ENCODE measurements at regions not wholly inside any gene's neighbourhood (a gene's known extent, or its start where the extent isn't known, plus 50 kb on each side); places are given as distances from the start of the nearest gene placed in this dataset.

- Histone ChIP-seq H3K36me3 (ENCODE audit: control insufficient read depth in 2 of 2, insufficient read depth in 2 of 2, low read length in 1 of 2) (peaks cover 12 to 39% of the 10 kb centered on the region in 2 donors), H3K4me1 (ENCODE audit: control insufficient read depth in 2 of 2, insufficient read depth in 2 of 2, low read length in 2 of 2) (peaks cover 13 to 35% of the 10 kb centered on the region in 2 donors), H3K9me3 (ENCODE audit: control insufficient read depth in 2 of 2, insufficient read depth in 1 of 2, low read length in 1 of 2) (peaks cover 0 to 3% of the 10 kb centered on the region in 2 donors), H3K27me3 (ENCODE audit: control insufficient read depth in 2 of 2, insufficient read depth in 1 of 2, low read length in 1 of 2) (no peaks in the 10 kb centered on the region), H3K27ac (ENCODE audit: low read depth in 1 of 2, low read length in 1 of 2) (peak overlapping the region in 1 of 2 donors; percentile 97), H3K4me3 (ENCODE audit: low read length in 2 of 2) (peak overlapping the region; percentile 71 to 84)
- no peak for DNase-seq (ENCODE audit: low read depth in 6 of 9, low spot score in 9 of 9)
- 98% methylated on average over 1 of the region's 1 CpG for WGBS
Observed at GRCh38 chr6:26193467-26194328, 106.5 kb downstream of the HFE start.

- Histone ChIP-seq H3K4me3 (ENCODE audit: low read length in 2 of 2) (peak overlapping the region; percentile 71 to 84), H3K27ac (ENCODE audit: low read depth in 1 of 2, low read length in 1 of 2) (peak overlapping the region in 1 of 2 donors; percentile 97), H3K9me3 (ENCODE audit: control insufficient read depth in 2 of 2, insufficient read depth in 1 of 2, low read length in 1 of 2) (no peaks in the 10 kb centered on the region), H3K27me3 (ENCODE audit: control insufficient read depth in 2 of 2, insufficient read depth in 1 of 2, low read length in 1 of 2) (no peaks in the 10 kb centered on the region), H3K36me3 (ENCODE audit: control insufficient read depth in 2 of 2, insufficient read depth in 2 of 2, low read length in 1 of 2) (peaks cover 12 to 39% of the 10 kb centered on the region in 2 donors), H3K4me1 (ENCODE audit: control insufficient read depth in 2 of 2, insufficient read depth in 2 of 2, low read length in 2 of 2) (peaks cover 9 to 29% of the 10 kb centered on the region in 2 donors)
- 89% methylated on average over 3 of the region's 3 CpGs for WGBS
- peak in 1 of 9 donors; percentile 39 for DNase-seq (ENCODE audit: low read depth in 6 of 9, low spot score in 9 of 9)
Observed at GRCh38 chr6:26194329-26194701, 107.1 kb downstream of the HFE start.

GRCh38 chr6:26194816-26195375, 107.7 kb downstream of the HFE start:
- H3K36me3 ChIP-seq (ENCODE audit: control insufficient read depth in 2 of 2, insufficient read depth in 2 of 2, low read length in 1 of 2) = peaks cover 12 to 39% of the 10 kb centered on the region in 2 donors
- no peak for DNase-seq (ENCODE audit: low read depth in 6 of 9, low spot score in 9 of 9)
- H3K4me1 ChIP-seq (ENCODE audit: control insufficient read depth in 2 of 2, insufficient read depth in 2 of 2, low read length in 2 of 2) = peaks cover 3 to 26% of the 10 kb centered on the region in 2 donors
- no peaks in the 10 kb centered on the region for H3K9me3 ChIP-seq (ENCODE audit: control insufficient read depth in 2 of 2, insufficient read depth in 1 of 2, low read length in 1 of 2)
- no peaks in the 10 kb centered on the region for H3K27me3 ChIP-seq (ENCODE audit: control insufficient read depth in 2 of 2, insufficient read depth in 1 of 2, low read length in 1 of 2)
- H3K4me3 ChIP-seq (ENCODE audit: low read length in 2 of 2) = peak overlapping the region; percentile 71 to 84
- peak overlapping the region; percentile 97 to 100 for H3K27ac ChIP-seq (ENCODE audit: low read depth in 1 of 2, low read length in 1 of 2)
- 36% methylated on average over 8 of the region's 8 CpGs for WGBS

GRCh38 chr6:26195376-26195923, 108.2 kb downstream of the HFE start:
- 25% methylated on average over 23 of the region's 23 CpGs for WGBS
- no peaks in the 10 kb centered on the region for H3K27me3 ChIP-seq (ENCODE audit: control insufficient read depth in 2 of 2, insufficient read depth in 1 of 2, low read length in 1 of 2)
- H3K4me3 ChIP-seq (ENCODE audit: low read length in 2 of 2) = peak overlapping the region; percentile 71 to 84
- H3K27ac ChIP-seq (ENCODE audit: low read depth in 1 of 2, low read length in 1 of 2) = peak overlapping the region; percentile 97 to 100
- DNase-seq (ENCODE audit: low read depth in 6 of 9, low spot score in 9 of 9) = peak in 8 of 9 donors; percentile 84 to 98 (median 92)
- H3K36me3 ChIP-seq (ENCODE audit: control insufficient read depth in 2 of 2, insufficient read depth in 2 of 2, low read length in 1 of 2) = peaks cover 12 to 39% of the 10 kb centered on the region in 2 donors
- peaks cover 3 to 24% of the 10 kb centered on the region in 2 donors for H3K4me1 ChIP-seq (ENCODE audit: control insufficient read depth in 2 of 2, insufficient read depth in 2 of 2, low read length in 2 of 2)
- H3K9me3 ChIP-seq (ENCODE audit: control insufficient read depth in 2 of 2, insufficient read depth in 1 of 2, low read length in 1 of 2) = no peaks in the 10 kb centered on the region

GRCh38 chr6:26195924-26196845, 109.0 kb downstream of the HFE start:
- Histone ChIP-seq H3K36me3 (ENCODE audit: control insufficient read depth in 2 of 2, insufficient read depth in 2 of 2, low read length in 1 of 2) (peaks cover 12 to 36% of the 10 kb centered on the region in 2 donors), H3K4me1 (ENCODE audit: control insufficient read depth in 2 of 2, insufficient read depth in 2 of 2, low read length in 2 of 2) (peaks cover 3 to 26% of the 10 kb centered on the region in 2 donors), H3K27ac (ENCODE audit: low read depth in 1 of 2, low read length in 1 of 2) (peak overlapping the region; percentile 97 to 100), H3K27me3 (ENCODE audit: control insufficient read depth in 2 of 2, insufficient read depth in 1 of 2, low read length in 1 of 2) (no peaks in the 10 kb centered on the region), H3K9me3 (ENCODE audit: control insufficient read depth in 2 of 2, insufficient read depth in 1 of 2, low read length in 1 of 2) (no peaks in the 10 kb centered on the region), H3K4me3 (ENCODE audit: low read length in 2 of 2) (peak overlapping the region; percentile 71 to 84)
- WGBS = 45% methylated on average over 28 of the region's 28 CpGs
- DNase-seq (ENCODE audit: low read depth in 6 of 9, low spot score in 9 of 9) = peak in 3 of 9 donors; percentile 46 to 67 (median 52)

GRCh38 chr6:26196846-26197635, 109.8 kb downstream of the HFE start:
- Histone ChIP-seq H3K9me3 (ENCODE audit: control insufficient read depth in 2 of 2, insufficient read depth in 1 of 2, low read length in 1 of 2) (no peaks in the 10 kb centered on the region), H3K4me3 (ENCODE audit: low read length in 2 of 2) (peak overlapping the region; percentile 71 to 84), H3K27me3 (ENCODE audit: control insufficient read depth in 2 of 2, insufficient read depth in 1 of 2, low read length in 1 of 2) (no peaks in the 10 kb centered on the region), H3K27ac (ENCODE audit: low read depth in 1 of 2, low read length in 1 of 2) (peak overlapping the region; percentile 97 to 100), H3K4me1 (ENCODE audit: control insufficient read depth in 2 of 2, insufficient read depth in 2 of 2, low read length in 2 of 2) (peaks cover 3 to 22% of the 10 kb centered on the region in 2 donors), H3K36me3 (ENCODE audit: control insufficient read depth in 2 of 2, insufficient read depth in 2 of 2, low read length in 1 of 2) (peaks cover 12 to 28% of the 10 kb centered on the region in 2 donors)
- DNase-seq (ENCODE audit: low read depth in 6 of 9, low spot score in 9 of 9) = peak; percentile 89 to 98 (median 95)
- WGBS = under 1% methylated on average over 51 of the region's 51 CpGs

- Histone ChIP-seq H3K36me3 (ENCODE audit: control insufficient read depth in 2 of 2, insufficient read depth in 2 of 2, low read length in 1 of 2) (peaks cover 12 to 23% of the 10 kb centered on the region in 2 donors), H3K4me1 (ENCODE audit: control insufficient read depth in 2 of 2, insufficient read depth in 2 of 2, low read length in 2 of 2) (peaks cover 3 to 26% of the 10 kb centered on the region in 2 donors), H3K27ac (ENCODE audit: low read depth in 1 of 2, low read length in 1 of 2) (peak overlapping the region; percentile 97 to 100), H3K27me3 (ENCODE audit: control insufficient read depth in 2 of 2, insufficient read depth in 1 of 2, low read length in 1 of 2) (no peaks in the 10 kb centered on the region), H3K4me3 (ENCODE audit: low read length in 2 of 2) (peak overlapping the region; percentile 71 to 84), H3K9me3 (ENCODE audit: control insufficient read depth in 2 of 2, insufficient read depth in 1 of 2, low read length in 1 of 2) (no peaks in the 10 kb centered on the region)
- no peak for DNase-seq (ENCODE audit: low read depth in 6 of 9, low spot score in 9 of 9)
Observed at GRCh38 chr6:26197636-26197932, 110.4 kb downstream of the HFE start.
